ENCODE measurements at regions not wholly inside any gene's neighbourhood (a gene's known extent, or its start where the extent isn't known, plus 50 kb on each side); places are given as distances from the start of the nearest gene placed in this dataset.

DNA sequence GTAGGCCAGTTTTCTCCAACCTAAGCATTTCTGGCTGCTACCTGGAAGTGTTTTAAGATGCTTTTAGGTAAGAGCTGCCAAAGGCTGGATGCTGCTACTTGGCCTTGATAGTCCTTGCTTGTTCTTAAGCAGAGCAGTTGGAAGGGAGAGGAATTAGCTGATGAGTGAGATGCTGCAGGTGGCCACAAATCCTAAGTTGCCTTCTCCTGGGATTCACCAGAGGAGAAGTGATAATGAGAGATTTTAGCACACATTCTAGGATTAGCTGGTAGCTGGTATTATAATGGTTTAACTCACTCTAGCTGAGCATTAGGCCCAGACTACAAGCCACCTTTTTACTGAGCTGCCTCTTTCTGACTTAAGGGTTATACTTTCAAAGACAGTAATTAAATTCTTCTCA, 442.9 kb upstream of the RAG2 start:
- H3K4me1 Mint-ChIP-seq, result no peaks in the 10 kb centered on the region
- H3K9me3 Mint-ChIP-seq, result peaks cover 5% of the 10 kb centered on the region
- H3K4me3 Mint-ChIP-seq, result no peak overlapping the region
- DNase-seq (ENCODE audit: low spot score in 2 of 2), result no peak
- no peaks in the 10 kb centered on the region for H3K27me3 Mint-ChIP-seq
- H3K36me3 Mint-ChIP-seq, result no peaks in the 10 kb centered on the region
- no peak overlapping the region for H3K27ac Mint-ChIP-seq
- no peak for ATAC-seq (ENCODE audit: low read depth)

DNA sequence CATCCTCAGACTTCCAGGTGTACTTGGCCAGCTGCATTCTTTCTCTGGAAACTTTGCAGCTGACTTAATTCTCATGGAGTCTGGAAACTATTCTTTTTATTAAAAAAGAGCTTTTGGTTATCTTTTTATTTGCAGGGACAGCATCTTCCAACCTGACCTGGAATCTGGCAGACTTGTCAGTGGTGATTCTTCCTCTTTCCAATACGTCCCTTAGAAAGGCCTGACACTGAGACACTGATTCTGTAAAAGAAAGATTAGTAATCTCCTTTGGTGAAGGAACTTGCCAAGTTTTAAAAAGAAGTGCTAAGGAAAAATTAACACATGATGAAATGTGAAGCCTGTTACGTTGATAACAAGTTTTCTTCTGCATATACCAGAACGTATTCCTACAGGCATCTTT, 440.9 kb upstream of the RAG2 start:
- Mint-ChIP-seq H3K27ac (no peak overlapping the region), H3K4me3 (no peak overlapping the region), H3K4me1 (no peaks in the 10 kb centered on the region), H3K9me3 (peaks cover 7% of the 10 kb centered on the region), H3K36me3 (no peaks in the 10 kb centered on the region), H3K27me3 (no peaks in the 10 kb centered on the region)
- no peak for ATAC-seq (ENCODE audit: low read depth)
- no peak for DNase-seq (ENCODE audit: low spot score in 2 of 2)

GRCh38 chr11:37026741-37027140, 428.7 kb upstream of the RAG2 start:
- ATAC-seq (ENCODE audit: low read depth), result no peak
- Mint-ChIP-seq H3K27ac (no peak overlapping the region), H3K9me3 (peaks cover 7% of the 10 kb centered on the region), H3K27me3 (no peaks in the 10 kb centered on the region), H3K4me3 (no peak overlapping the region), H3K36me3 (no peaks in the 10 kb centered on the region), H3K4me1 (no peaks in the 10 kb centered on the region)
- no peak for DNase-seq (ENCODE audit: low spot score in 2 of 2)

DNA sequence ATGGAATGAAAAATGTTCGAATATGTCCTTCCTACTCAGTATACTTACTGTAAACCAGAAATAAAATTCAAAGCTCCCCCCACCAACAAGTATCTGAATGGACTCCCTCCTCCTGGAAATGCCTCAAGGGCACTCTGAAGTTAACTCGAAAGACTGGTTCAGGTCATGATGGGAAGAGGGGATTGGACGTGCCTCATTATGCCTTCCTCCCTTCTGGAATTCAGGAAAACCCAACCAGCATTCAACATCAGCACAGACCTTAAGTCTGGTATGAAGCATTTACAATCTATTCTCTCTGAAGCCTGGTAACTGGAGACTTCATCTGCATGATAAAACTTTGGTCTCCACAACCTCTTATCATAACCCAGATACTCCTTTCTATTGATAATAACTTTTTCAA, 428.3 kb upstream of the RAG2 start:
- DNase-seq (ENCODE audit: low spot score in 2 of 2) (no peak), ATAC-seq (ENCODE audit: low read depth) (no peak)
- no peaks in the 10 kb centered on the region for H3K27me3 Mint-ChIP-seq
- H3K4me1 Mint-ChIP-seq, result no peaks in the 10 kb centered on the region
- peaks cover 5% of the 10 kb centered on the region for H3K9me3 Mint-ChIP-seq
- H3K27ac Mint-ChIP-seq, result no peak overlapping the region
- H3K36me3 Mint-ChIP-seq, result no peaks in the 10 kb centered on the region
- H3K4me3 Mint-ChIP-seq, result no peak overlapping the region

DNA sequence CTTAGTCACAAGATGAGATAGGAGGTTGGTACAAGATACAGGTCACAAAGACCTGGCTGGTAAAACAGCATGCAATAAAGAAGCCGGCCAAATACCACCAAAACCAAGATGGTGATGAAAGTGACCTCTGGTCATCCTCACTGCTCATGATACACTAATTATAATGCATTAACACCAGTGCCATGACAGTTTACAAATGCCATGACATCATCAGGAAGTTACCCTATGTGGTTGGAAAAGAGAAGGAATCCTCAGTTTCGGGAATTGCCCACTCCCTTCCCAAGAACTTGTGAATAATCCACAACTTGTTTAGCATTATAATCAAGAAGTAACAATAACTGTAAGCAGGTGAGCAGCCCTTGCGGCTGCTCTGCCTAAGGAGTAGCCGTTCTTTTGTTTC, 408.5 kb upstream of the RAG2 start:
- H3K4me1 Mint-ChIP-seq, result no peaks in the 10 kb centered on the region
- DNase-seq (ENCODE audit: low spot score in 2 of 2) (no peak), ATAC-seq (ENCODE audit: low read depth) (no peak)
- H3K27ac Mint-ChIP-seq, result no peak overlapping the region
- peaks cover 5% of the 10 kb centered on the region for H3K9me3 Mint-ChIP-seq
- no peak overlapping the region for H3K4me3 Mint-ChIP-seq
- H3K27me3 Mint-ChIP-seq, result no peaks in the 10 kb centered on the region
- no peaks in the 10 kb centered on the region for H3K36me3 Mint-ChIP-seq

DNA sequence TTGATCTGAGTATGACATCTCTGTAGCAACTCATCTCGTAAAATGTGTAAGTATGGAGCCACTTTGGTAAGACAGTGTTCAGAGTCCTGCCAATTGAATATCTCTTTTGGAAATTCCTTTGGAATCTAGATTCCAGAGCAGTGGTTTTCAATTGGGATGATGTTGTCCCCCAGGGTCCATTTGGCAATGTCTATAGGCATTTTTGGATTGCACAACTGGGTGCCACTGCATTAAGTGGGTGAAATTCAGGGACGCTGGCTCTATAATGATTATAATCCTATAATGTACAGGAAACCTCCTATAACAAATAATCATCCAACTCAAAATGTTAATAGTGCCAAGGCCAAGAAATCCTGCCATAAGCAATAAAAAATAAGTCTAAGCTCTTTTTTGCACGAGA, 404.8 kb upstream of the RAG2 start:
- no peak overlapping the region for H3K27ac Mint-ChIP-seq
- H3K4me1 Mint-ChIP-seq, result no peaks in the 10 kb centered on the region
- no peaks in the 10 kb centered on the region for H3K36me3 Mint-ChIP-seq
- H3K27me3 Mint-ChIP-seq, result no peaks in the 10 kb centered on the region
- DNase-seq (ENCODE audit: low spot score in 2 of 2) (no peak), ATAC-seq (ENCODE audit: low read depth) (no peak)
- H3K9me3 Mint-ChIP-seq, result peaks cover 1% of the 10 kb centered on the region
- H3K4me3 Mint-ChIP-seq, result no peak overlapping the region

GRCh38 chr11:36997656-36998055, 399.6 kb upstream of the RAG2 start:
- no peaks in the 10 kb centered on the region for H3K4me1 Mint-ChIP-seq
- H3K4me3 Mint-ChIP-seq, result no peak overlapping the region

DNA sequence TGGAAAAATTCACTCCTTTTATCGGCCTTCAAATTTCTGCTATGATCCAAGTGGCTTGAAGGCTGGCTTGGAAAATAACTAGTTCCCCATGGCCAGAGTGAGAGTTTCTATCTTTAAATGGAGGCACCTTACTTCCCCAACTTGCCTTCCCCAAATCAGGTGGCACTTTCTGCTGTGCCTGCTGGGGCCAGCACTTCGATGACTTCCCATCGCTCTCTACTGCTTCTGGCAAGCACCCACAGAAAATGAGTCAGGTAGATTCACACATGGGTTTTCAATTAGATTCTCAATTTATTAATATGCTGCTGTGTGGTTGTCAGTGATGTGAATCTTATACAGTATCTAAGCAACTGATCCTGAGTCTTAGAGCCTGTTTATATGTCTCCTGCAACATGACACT, 398.8 kb upstream of the RAG2 start:
- no peaks in the 10 kb centered on the region for H3K4me1 Mint-ChIP-seq

More at GRCh38 chr11:36997656-36998055, 399.6 kb upstream of the RAG2 start:
- no peaks in the 10 kb centered on the region for H3K36me3 Mint-ChIP-seq
- H3K9me3 Mint-ChIP-seq, result peaks cover 2% of the 10 kb centered on the region
- ATAC-seq (ENCODE audit: low read depth) (no peak), DNase-seq (ENCODE audit: low spot score in 2 of 2) (no peak)
- H3K27me3 Mint-ChIP-seq, result no peaks in the 10 kb centered on the region
- no peak overlapping the region for H3K27ac Mint-ChIP-seq

DNA sequence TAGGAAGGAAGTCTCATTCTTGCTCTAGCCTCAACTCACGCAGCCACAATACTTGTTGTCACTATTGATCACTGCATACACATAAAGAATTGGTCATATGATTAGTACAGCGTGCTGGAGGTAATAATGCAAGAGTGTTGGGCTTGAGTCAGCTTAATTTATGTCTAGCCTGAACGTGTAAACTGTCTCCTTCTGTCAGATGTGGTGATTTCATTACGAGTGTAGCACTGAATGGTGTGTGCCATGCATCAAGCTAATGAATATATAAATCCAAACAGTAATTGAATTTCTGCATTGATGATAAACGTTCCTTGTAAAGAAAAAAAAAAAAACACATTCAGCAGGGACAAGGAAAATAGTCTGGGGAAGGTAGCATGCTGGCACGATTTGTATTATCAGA, 396.2 kb upstream of the RAG2 start:
- DNase-seq (ENCODE audit: low spot score in 2 of 2) (no peak), ATAC-seq (ENCODE audit: low read depth) (no peak)
- Mint-ChIP-seq H3K27ac (no peak overlapping the region), H3K36me3 (no peaks in the 10 kb centered on the region), H3K4me1 (no peaks in the 10 kb centered on the region), H3K4me3 (no peak overlapping the region), H3K27me3 (no peaks in the 10 kb centered on the region), H3K9me3 (peaks cover 2% of the 10 kb centered on the region)

More for the DNA sequence above, 398.8 kb upstream of the RAG2 start:
- DNase-seq (ENCODE audit: low spot score in 2 of 2) (no peak), ATAC-seq (ENCODE audit: low read depth) (no peak)
- Mint-ChIP-seq H3K27me3 (no peaks in the 10 kb centered on the region), H3K9me3 (peaks cover 2% of the 10 kb centered on the region), H3K27ac (no peak overlapping the region), H3K36me3 (no peaks in the 10 kb centered on the region), H3K4me3 (no peak overlapping the region)

GRCh38 chr11:36988556-36988955, 390.5 kb upstream of the RAG2 start:
- no peaks in the 10 kb centered on the region for H3K4me1 Mint-ChIP-seq
- peaks cover 3% of the 10 kb centered on the region for H3K9me3 Mint-ChIP-seq
- H3K27me3 Mint-ChIP-seq, result no peaks in the 10 kb centered on the region
- ATAC-seq (ENCODE audit: low read depth), result no peak
- no peak overlapping the region for H3K4me3 Mint-ChIP-seq
- H3K36me3 Mint-ChIP-seq, result no peaks in the 10 kb centered on the region
- DNase-seq (ENCODE audit: low spot score in 2 of 2), result no peak
- H3K27ac Mint-ChIP-seq, result no peak overlapping the region

GRCh38 chr11:36985562-36985961, 387.5 kb upstream of the RAG2 start:
- H3K4me1 Mint-ChIP-seq, result no peaks in the 10 kb centered on the region
- no peaks in the 10 kb centered on the region for H3K27me3 Mint-ChIP-seq
- peaks cover 3% of the 10 kb centered on the region for H3K9me3 Mint-ChIP-seq
- H3K4me3 Mint-ChIP-seq, result no peak overlapping the region
- no peaks in the 10 kb centered on the region for H3K36me3 Mint-ChIP-seq
- no peak for DNase-seq (ENCODE audit: low spot score in 2 of 2)
- H3K27ac Mint-ChIP-seq, result no peak overlapping the region
- no peak for ATAC-seq (ENCODE audit: low read depth)

GRCh38 chr11:36976741-36977140, 378.7 kb upstream of the RAG2 start:
- H3K27me3 Mint-ChIP-seq, result no peaks in the 10 kb centered on the region
- no peak overlapping the region for H3K4me3 Mint-ChIP-seq
- H3K9me3 Mint-ChIP-seq, result peaks cover 9% of the 10 kb centered on the region
- DNase-seq (ENCODE audit: low spot score in 2 of 2) (no peak), ATAC-seq (ENCODE audit: low read depth) (no peak)
- no peaks in the 10 kb centered on the region for H3K36me3 Mint-ChIP-seq
- no peaks in the 10 kb centered on the region for H3K4me1 Mint-ChIP-seq
- no peak overlapping the region for H3K27ac Mint-ChIP-seq

- no peaks in the 10 kb centered on the region for H3K27me3 Mint-ChIP-seq
- H3K4me3 Mint-ChIP-seq, result no peak overlapping the region
- H3K27ac Mint-ChIP-seq, result no peak overlapping the region
- DNase-seq (ENCODE audit: low spot score in 2 of 2) (no peak), ATAC-seq (ENCODE audit: low read depth) (no peak)
- H3K9me3 Mint-ChIP-seq, result peaks cover 4% of the 10 kb centered on the region
- no peaks in the 10 kb centered on the region for H3K36me3 Mint-ChIP-seq
- no peaks in the 10 kb centered on the region for H3K4me1 Mint-ChIP-seq
Measured at GRCh38 chr11:36974771-36975170, 376.7 kb upstream of the RAG2 start.

- ATAC-seq (ENCODE audit: low read depth) (no peak), DNase-seq (ENCODE audit: low spot score in 2 of 2) (no peak)
- no peak overlapping the region for H3K27ac Mint-ChIP-seq
- no peaks in the 10 kb centered on the region for H3K36me3 Mint-ChIP-seq
- no peaks in the 10 kb centered on the region for H3K4me1 Mint-ChIP-seq
- H3K27me3 Mint-ChIP-seq, result no peaks in the 10 kb centered on the region
- peaks cover 7% of the 10 kb centered on the region for H3K9me3 Mint-ChIP-seq
- H3K4me3 Mint-ChIP-seq, result no peak overlapping the region
Measured at GRCh38 chr11:36953976-36954375, 355.9 kb upstream of the RAG2 start.

DNA sequence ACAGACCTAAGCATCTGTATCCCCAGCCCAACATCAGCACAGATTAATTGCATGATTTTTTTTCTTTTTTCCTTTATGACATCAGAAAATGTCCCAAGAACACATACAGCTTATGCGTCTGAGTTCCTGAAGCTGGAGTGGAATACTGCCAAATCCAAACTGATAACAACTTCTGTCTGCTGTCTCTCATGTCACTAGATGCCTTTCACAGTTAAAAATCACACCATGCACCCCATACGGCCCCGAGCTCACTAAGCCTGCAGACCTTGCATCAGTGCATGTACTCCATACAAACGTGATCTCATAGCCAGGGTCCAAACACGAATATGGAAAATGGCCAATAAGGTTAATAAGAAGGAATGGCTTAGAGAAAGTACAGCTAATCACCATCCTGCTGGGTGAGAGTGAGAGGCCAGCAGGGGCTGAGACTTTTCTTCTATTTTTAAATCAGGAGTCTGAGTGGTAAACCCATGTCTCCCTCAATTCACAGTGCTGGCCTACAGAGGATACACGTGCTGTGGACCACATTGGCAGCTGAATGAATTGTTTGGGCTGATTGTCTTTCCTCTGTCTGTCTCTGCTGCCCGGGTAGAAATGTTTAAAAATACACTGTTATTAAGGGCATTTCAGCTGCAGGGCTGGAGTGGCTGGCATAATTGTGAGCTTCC, 350.6 kb upstream of the RAG2 start:
- Mint-ChIP-seq H3K27me3 (no peaks in the 10 kb centered on the region), H3K27ac (no peak overlapping the region), H3K4me1 (no peaks in the 10 kb centered on the region), H3K36me3 (no peaks in the 10 kb centered on the region), H3K9me3 (peaks cover 5% of the 10 kb centered on the region), H3K4me3 (no peak overlapping the region)
- DNase-seq (ENCODE audit: low spot score in 2 of 2) (no peak), ATAC-seq (ENCODE audit: low read depth) (no peak)

Measured in memory B cell (primary cell).